Cardiac muscle cell (in vitro differentiated cells and primary cell): ENCODE measurements at regions not wholly inside any gene's neighbourhood (a gene's known extent, or its start where the extent isn't known, plus 50 kb on each side); places are given as distances from the start of the nearest gene placed in this dataset.

Experiments
- DNase-seq, 2 donors: peaks; one replicate each; pipeline versions ENCODE4 v3.0.0 to v3.0.0-alpha.2; 2010 to 2017; ENCODE audit warnings: low read depth in 1 of 2, low spot score in 1 of 2
- H3K27ac ChIP-seq: fragments of 200-600 bp; sonication (generic); 2 replicates; pipeline ENCODE4 v1.5.1; 2016
- H3K27me3 ChIP-seq: fragments of 200-600 bp; sonication (generic); 2 replicates; pipeline ENCODE4 v1.6.0; 2016; ENCODE audit warnings: control low read depth
- H3K36me3 ChIP-seq: fragments of 200-600 bp; sonication (generic); 2 replicates; pipeline ENCODE4 v1.5.1; 2016; ENCODE audit warnings: control low read depth
- H3K4me1 ChIP-seq: fragments of 200-600 bp; sonication (generic); 2 replicates; pipeline ENCODE4 v1.8.1; 2017; ENCODE audit warnings: low read depth, mild to moderate bottlenecking, mixed run types
- H3K4me3 ChIP-seq: fragments of 200-600 bp; sonication (generic); 2 replicates; pipeline ENCODE4 v1.5.1; 2016; ENCODE audit warnings: mild to moderate bottlenecking
- H3K9me3 ChIP-seq: fragments of 200-600 bp; sonication (generic); 2 replicates; pipeline ENCODE4 v1.5.1; 2017; ENCODE audit warnings: low read depth, mild to moderate bottlenecking, control low read depth
- CTCF ChIP-seq: IDR thresholded peaks from 2 replicates; pipeline ENCODE4 v1.5.1; 2012; ENCODE audit warnings: low read depth, mild to moderate bottlenecking, low read length

- TF ChIP-seq CTCF: no peak
- Histone ChIP-seq H3K27me3 (no peaks in the 10 kb centered on the region), H3K9me3 (no peaks in the 10 kb centered on the region), H3K36me3 (no peaks in the 10 kb centered on the region), H3K4me3 (no peak overlapping the region), H3K4me1 (no peaks in the 10 kb centered on the region), H3K27ac (no peak overlapping the region)
- DNase-seq: no peak
These were observed 120.1 kb downstream of the ABHD5 start for GRCh38 chr3:43810797-43811196.

- no peaks in the 10 kb centered on the region for H3K27me3 ChIP-seq
- no peak for DNase-seq
- H3K9me3 ChIP-seq: no peaks in the 10 kb centered on the region
- no peaks in the 10 kb centered on the region for H3K4me1 ChIP-seq
- H3K27ac ChIP-seq: no peak overlapping the region
- H3K36me3 ChIP-seq: no peaks in the 10 kb centered on the region
- no peak for TF ChIP-seq CTCF
- no peak overlapping the region for H3K4me3 ChIP-seq
These were observed 123.7 kb downstream of the ABHD5 start for GRCh38 chr3:43814461-43814860.

GRCh38 chr3:43816372-43816771 is 125.6 kb downstream of the ABHD5 start:
- H3K36me3 ChIP-seq: no peaks in the 10 kb centered on the region
- no peak overlapping the region for H3K4me3 ChIP-seq
- no peak for DNase-seq
- no peaks in the 10 kb centered on the region for H3K27me3 ChIP-seq
- no peak overlapping the region for H3K27ac ChIP-seq
- no peaks in the 10 kb centered on the region for H3K9me3 ChIP-seq
- no peaks in the 10 kb centered on the region for H3K4me1 ChIP-seq
- no peak for TF ChIP-seq CTCF

- Histone ChIP-seq H3K27ac (no peak overlapping the region), H3K36me3 (no peaks in the 10 kb centered on the region), H3K9me3 (no peaks in the 10 kb centered on the region), H3K4me3 (no peak overlapping the region), H3K27me3 (no peaks in the 10 kb centered on the region), H3K4me1 (no peaks in the 10 kb centered on the region)
- no peak for TF ChIP-seq CTCF
- DNase-seq: no peak
These were observed 126.3 kb downstream of the ABHD5 start for GRCh38 chr3:43817064-43817463.

GRCh38 chr3:43817825-43818224 is 127.1 kb downstream of the ABHD5 start:
- H3K4me1 ChIP-seq: no peaks in the 10 kb centered on the region
- no peak for TF ChIP-seq CTCF
- H3K4me3 ChIP-seq: no peak overlapping the region
- no peaks in the 10 kb centered on the region for H3K27me3 ChIP-seq
- no peak overlapping the region for H3K27ac ChIP-seq
- no peaks in the 10 kb centered on the region for H3K9me3 ChIP-seq
- no peak for DNase-seq
- no peaks in the 10 kb centered on the region for H3K36me3 ChIP-seq

GRCh38 chr3:43818229-43818628 is 127.5 kb downstream of the ABHD5 start:
- H3K4me3 ChIP-seq: no peak overlapping the region
- no peaks in the 10 kb centered on the region for H3K36me3 ChIP-seq
- TF ChIP-seq CTCF: no peak
- DNase-seq: no peak
- no peaks in the 10 kb centered on the region for H3K27me3 ChIP-seq
- no peaks in the 10 kb centered on the region for H3K4me1 ChIP-seq
- no peaks in the 10 kb centered on the region for H3K9me3 ChIP-seq
- H3K27ac ChIP-seq: no peak overlapping the region
